PC-3 (cell line): ENCODE measurements at regions not wholly inside any gene's neighbourhood (a gene's known extent, or its start where the extent isn't known, plus 50 kb on each side); places are given as distances from the start of the nearest gene placed in this dataset.

ENCODE experiments used
- EZH2 ChIP-seq: fragments of 300-600 bp; sonication (generic); IDR thresholded peaks from one replicate; pipeline ENCODE4 v1.6.1; 2017; ENCODE audit warnings: antibody characterized with exemption, mild to moderate bottlenecking, low read length; ENCODE audit not compliant: unreplicated experiment
- TF ChIP-seq, protein P1 (sequence below): fragments of 300-600 bp; sonication (generic); conservative IDR thresholded peaks from 2 replicates; pipeline ENCODE4 v1.5.1; 2017; ENCODE audit warnings: antibody characterized with exemption, low read depth, mild to moderate bottlenecking, low read length

DNA sequence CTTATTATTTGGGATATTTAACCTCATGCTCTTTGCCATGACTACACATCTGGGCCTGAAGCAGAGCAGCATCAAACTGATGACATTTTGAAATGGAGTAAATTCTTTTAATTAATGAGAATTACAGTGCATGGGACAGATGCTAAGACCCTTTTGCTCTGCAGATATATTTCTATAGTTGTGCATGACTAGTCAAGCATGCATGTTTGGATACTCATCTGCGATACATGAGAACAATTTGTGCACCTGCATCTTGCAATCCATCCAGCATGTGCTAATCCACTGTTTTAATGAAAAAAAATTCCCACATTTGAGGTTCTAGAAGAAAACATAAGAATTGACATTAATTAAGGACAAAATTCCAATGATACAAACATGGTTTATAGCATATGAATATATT lies 1047.6 kb upstream of the ACO1 start:
- TF ChIP-seq EZH2 = no peak
- TF ChIP-seq, protein P1, sequence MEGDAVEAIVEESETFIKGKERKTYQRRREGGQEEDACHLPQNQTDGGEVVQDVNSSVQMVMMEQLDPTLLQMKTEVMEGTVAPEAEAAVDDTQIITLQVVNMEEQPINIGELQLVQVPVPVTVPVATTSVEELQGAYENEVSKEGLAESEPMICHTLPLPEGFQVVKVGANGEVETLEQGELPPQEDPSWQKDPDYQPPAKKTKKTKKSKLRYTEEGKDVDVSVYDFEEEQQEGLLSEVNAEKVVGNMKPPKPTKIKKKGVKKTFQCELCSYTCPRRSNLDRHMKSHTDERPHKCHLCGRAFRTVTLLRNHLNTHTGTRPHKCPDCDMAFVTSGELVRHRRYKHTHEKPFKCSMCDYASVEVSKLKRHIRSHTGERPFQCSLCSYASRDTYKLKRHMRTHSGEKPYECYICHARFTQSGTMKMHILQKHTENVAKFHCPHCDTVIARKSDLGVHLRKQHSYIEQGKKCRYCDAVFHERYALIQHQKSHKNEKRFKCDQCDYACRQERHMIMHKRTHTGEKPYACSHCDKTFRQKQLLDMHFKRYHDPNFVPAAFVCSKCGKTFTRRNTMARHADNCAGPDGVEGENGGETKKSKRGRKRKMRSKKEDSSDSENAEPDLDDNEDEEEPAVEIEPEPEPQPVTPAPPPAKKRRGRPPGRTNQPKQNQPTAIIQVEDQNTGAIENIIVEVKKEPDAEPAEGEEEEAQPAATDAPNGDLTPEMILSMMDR = no peak
